ENCODE measurements at regions not wholly inside any gene's neighbourhood (a gene's known extent, or its start where the extent isn't known, plus 50 kb on each side); places are given as distances from the start of the nearest gene placed in this dataset.

DNA sequence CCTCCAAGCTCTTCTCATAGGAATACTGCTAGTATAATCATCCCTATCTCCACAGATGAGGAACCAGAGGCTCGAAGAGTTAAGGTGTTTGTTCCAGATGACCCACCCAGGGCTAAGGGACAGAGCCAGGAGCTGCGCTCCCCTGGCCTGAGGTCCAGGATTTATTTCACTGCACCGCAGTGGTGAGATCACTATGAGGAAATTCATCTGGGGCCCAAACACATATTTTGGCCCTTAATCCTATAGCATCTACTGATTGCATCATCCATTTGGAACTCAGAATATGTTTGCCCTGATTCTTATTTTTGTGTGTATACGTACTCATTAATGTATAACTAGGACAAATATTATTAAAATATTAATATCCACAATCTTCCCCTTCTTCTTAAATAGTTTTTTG, 100.1 kb upstream of the RBPJ start:
- ChIA-PET CTCF (no interaction called here), POLR2A (no interaction called here), SMC1A (ENCODE audit: uncharacterized antibody, unreplicated experiment) (interaction anchor here (0.7 to 1.3 kb wide), 2 partner anchors 8 to 18 kb away, joined by 3 read pairs; no protein-coding TSS in a partner anchor), RAD21 (ENCODE audit: unreplicated experiment) (interaction anchor here (0.7 kb wide), 1 partner anchor 90 kb away, joined by 3 read pairs; no protein-coding TSS in a partner anchor)
- 77% methylated on average over 4 of the region's 4 CpGs for WGBS (ENCODE audit: insufficient coverage, insufficient replicate concordance, low lambda C conversion rate, missing lambda C conversion rate)
- H3K9me3 ChIP-seq (replicated peaks; ENCODE audit: control insufficient read depth, insufficient read depth, low read length): no peaks in the 10 kb centered on the region
- peaks cover 10% of the 10 kb centered on the region for H3K4me1 ChIP-seq (ENCODE audit: control insufficient read depth, insufficient read depth, low read length)
- no peak overlapping the region for H3K4me2 ChIP-seq (ENCODE audit: control insufficient read depth, insufficient read depth)
- H3K27ac ChIP-seq (ENCODE audit: control insufficient read depth, insufficient read depth): no peak overlapping the region
- no peak for FAIRE-seq
- no peaks in the 10 kb centered on the region for H3K79me2 ChIP-seq (ENCODE audit: control insufficient read depth, insufficient read depth, low read length)
- no peak for TF ChIP-seq SKIL (IDR thresholded peaks at IDR 0.05; ENCODE audit: low read depth, poor library complexity, severe bottlenecking)
- no peak for TF ChIP-seq SMC3 (IDR thresholded peaks at IDR 0.05; ENCODE audit: borderline replicate concordance, low read length)
- H2AFZ ChIP-seq (ENCODE audit: control insufficient read depth, low read depth, low read length): no peak overlapping the region
- in situ Hi-C loops (cut with MboI) (no loop called here), intact Hi-C loops (cut with micrococcal nuclease; ENCODE audit: unreplicated experiment) (no loop called here)
- no peak overlapping the region for H3K9ac ChIP-seq (ENCODE audit: control insufficient read depth, insufficient read depth, low read length)
- no peaks in the 10 kb centered on the region for H3K36me3 ChIP-seq (ENCODE audit: control insufficient read depth in 2 of 2, insufficient read depth in 2 of 2, low read length in 1 of 2)
- H4K20me1 ChIP-seq (ENCODE audit: control insufficient read depth, insufficient read depth): no peaks in the 10 kb centered on the region
- no peak for DNase-seq (ENCODE audit: low read depth, low spot score)
- no TSS peak for BruUV-seq (replicated peaks)
- H3K4me3 ChIP-seq: no peak overlapping the region
- no peak for ATAC-seq
- peaks cover 0 to 2% of the 10 kb centered on the region in 2 experiments; a peak in 1 of 4 replicates for H3K27me3 ChIP-seq (replicated peaks in 1 of 2; ENCODE audit: control insufficient read depth in 2 of 2, insufficient read depth in 2 of 2, low read length in 1 of 2)

- DNase-seq (ENCODE audit: low read depth, low spot score): no peak
- in situ Hi-C loops (cut with MboI) (no loop called here), intact Hi-C loops (cut with micrococcal nuclease; ENCODE audit: unreplicated experiment) (no loop called here)
- BruUV-seq (replicated peaks): no TSS peak
- 86% methylated on average over 2 of the region's 2 CpGs for WGBS (ENCODE audit: insufficient coverage, insufficient replicate concordance, low lambda C conversion rate, missing lambda C conversion rate)
- ChIA-PET RAD21 (ENCODE audit: unreplicated experiment) (interaction anchor here (1.6 kb wide), 1 partner anchor 139 kb away, joined by 4 read pairs; no protein-coding TSS in a partner anchor), POLR2A (no interaction called here), CTCF (no interaction called here), SMC1A (ENCODE audit: uncharacterized antibody, unreplicated experiment) (interaction anchor here (1.4 to 2.0 kb wide), 2 partner anchors 11 to 14 kb away, joined by 5 to 7 read pairs; no protein-coding TSS in a partner anchor)
- no peaks in the 10 kb centered on the region for H3K79me2 ChIP-seq (ENCODE audit: control insufficient read depth, insufficient read depth, low read length)
- H3K9me3 ChIP-seq (replicated peaks; ENCODE audit: control insufficient read depth, insufficient read depth, low read length): no peaks in the 10 kb centered on the region
- H3K9ac ChIP-seq (ENCODE audit: control insufficient read depth, insufficient read depth, low read length): no peak overlapping the region
- H3K36me3 ChIP-seq (ENCODE audit: control insufficient read depth in 2 of 2, insufficient read depth in 2 of 2, low read length in 1 of 2): no peaks in the 10 kb centered on the region
- no peaks in the 10 kb centered on the region for H4K20me1 ChIP-seq (ENCODE audit: control insufficient read depth, insufficient read depth)
- H3K4me1 ChIP-seq (ENCODE audit: control insufficient read depth, insufficient read depth, low read length): peaks cover 10% of the 10 kb centered on the region
- no peak overlapping the region for H3K4me2 ChIP-seq (ENCODE audit: control insufficient read depth, insufficient read depth)
- peaks cover 0 to 2% of the 10 kb centered on the region in 2 experiments; a peak in 1 of 4 replicates for H3K27me3 ChIP-seq (replicated peaks in 1 of 2; ENCODE audit: control insufficient read depth in 2 of 2, insufficient read depth in 2 of 2, low read length in 1 of 2)
- FAIRE-seq: no peak
- no peak overlapping the region for H2AFZ ChIP-seq (ENCODE audit: control insufficient read depth, low read depth, low read length)
- H3K27ac ChIP-seq (ENCODE audit: control insufficient read depth, insufficient read depth): no peak overlapping the region
- ATAC-seq: no peak
- no peak overlapping the region for H3K4me3 ChIP-seq
- TF ChIP-seq SKIL (IDR thresholded peaks at IDR 0.05; ENCODE audit: low read depth, poor library complexity, severe bottlenecking): no peak
- TF ChIP-seq RAD51 (IDR thresholded peaks at IDR 0.05): no peak
- TF ChIP-seq TAF1 (IDR thresholded peaks at IDR 0.05; ENCODE audit: borderline replicate concordance, low read depth, low read length): no peak
- no peak for TF ChIP-seq GATAD2B (conservative IDR thresholded peaks at IDR 0.05; ENCODE audit: low read depth)
- TF ChIP-seq, protein P1, sequence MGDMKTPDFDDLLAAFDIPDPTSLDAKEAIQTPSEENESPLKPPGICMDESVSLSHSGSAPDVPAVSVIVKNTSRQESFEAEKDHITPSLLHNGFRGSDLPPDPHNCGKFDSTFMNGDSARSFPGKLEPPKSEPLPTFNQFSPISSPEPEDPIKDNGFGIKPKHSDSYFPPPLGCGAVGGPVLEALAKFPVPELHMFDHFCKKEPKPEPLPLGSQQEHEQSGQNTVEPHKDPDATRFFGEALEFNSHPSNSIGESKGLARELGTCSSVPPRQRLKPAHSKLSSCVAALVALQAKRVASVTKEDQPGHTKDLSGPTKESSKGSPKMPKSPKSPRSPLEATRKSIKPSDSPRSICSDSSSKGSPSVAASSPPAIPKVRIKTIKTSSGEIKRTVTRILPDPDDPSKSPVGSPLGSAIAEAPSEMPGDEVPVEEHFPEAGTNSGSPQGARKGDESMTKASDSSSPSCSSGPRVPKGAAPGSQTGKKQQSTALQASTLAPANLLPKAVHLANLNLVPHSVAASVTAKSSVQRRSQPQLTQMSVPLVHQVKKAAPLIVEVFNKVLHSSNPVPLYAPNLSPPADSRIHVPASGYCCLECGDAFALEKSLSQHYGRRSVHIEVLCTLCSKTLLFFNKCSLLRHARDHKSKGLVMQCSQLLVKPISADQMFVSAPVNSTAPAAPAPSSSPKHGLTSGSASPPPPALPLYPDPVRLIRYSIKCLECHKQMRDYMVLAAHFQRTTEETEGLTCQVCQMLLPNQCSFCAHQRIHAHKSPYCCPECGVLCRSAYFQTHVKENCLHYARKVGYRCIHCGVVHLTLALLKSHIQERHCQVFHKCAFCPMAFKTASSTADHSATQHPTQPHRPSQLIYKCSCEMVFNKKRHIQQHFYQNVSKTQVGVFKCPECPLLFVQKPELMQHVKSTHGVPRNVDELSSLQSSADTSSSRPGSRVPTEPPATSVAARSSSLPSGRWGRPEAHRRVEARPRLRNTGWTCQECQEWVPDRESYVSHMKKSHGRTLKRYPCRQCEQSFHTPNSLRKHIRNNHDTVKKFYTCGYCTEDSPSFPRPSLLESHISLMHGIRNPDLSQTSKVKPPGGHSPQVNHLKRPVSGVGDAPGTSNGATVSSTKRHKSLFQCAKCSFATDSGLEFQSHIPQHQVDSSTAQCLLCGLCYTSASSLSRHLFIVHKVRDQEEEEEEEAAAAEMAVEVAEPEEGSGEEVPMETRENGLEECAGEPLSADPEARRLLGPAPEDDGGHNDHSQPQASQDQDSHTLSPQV (IDR thresholded peaks at IDR 0.05): no peak
- TF ChIP-seq NFIC (IDR thresholded peaks at IDR 0.05; ENCODE audit: low read depth, low read length): no peak
- no peak for TF ChIP-seq CEBPB (IDR thresholded peaks at IDR 0.05; ENCODE audit: borderline replicate concordance in 1 of 2, low read depth in 2 of 2, low read length in 2 of 2)
These were observed 97.7 kb upstream of the RBPJ start for GRCh38 chr4:26223155-26223554.
